GM23248 (cell line): ENCODE measurements at regions not wholly inside any gene's neighbourhood (a gene's known extent, or its start where the extent isn't known, plus 50 kb on each side); places are given as distances from the start of the nearest gene placed in this dataset.

Experiments used
- EZH2 ChIP-seq: fragments of 200-600 bp; sonication (generic); IDR thresholded peaks from 2 replicates; pipeline ENCODE4 v1.6.1; 2018; ENCODE audit warnings: antibody characterized with exemption, mild to moderate bottlenecking; ENCODE audit not compliant: insufficient read depth, poor library complexity, severe bottlenecking
- EZH2phosphoT487 ChIP-seq: fragments of 200-600 bp; sonication (generic); IDR thresholded peaks from 2 replicates; pipeline ENCODE4 v1.6.1; 2018; ENCODE audit warnings: antibody characterized with exemption, moderate library complexity, mild to moderate bottlenecking, low read depth; ENCODE audit not compliant: insufficient read depth

GRCh38 chr2:114175507-114175906 lies 266.9 kb upstream of the DPP10 start:
- no peak for TF ChIP-seq EZH2
- TF ChIP-seq EZH2phosphoT487: no peak
